ENCODE measurements at regions not wholly inside any gene's neighbourhood (a gene's known extent, or its start where the extent isn't known, plus 50 kb on each side); places are given as distances from the start of the nearest gene placed in this dataset.

DNA sequence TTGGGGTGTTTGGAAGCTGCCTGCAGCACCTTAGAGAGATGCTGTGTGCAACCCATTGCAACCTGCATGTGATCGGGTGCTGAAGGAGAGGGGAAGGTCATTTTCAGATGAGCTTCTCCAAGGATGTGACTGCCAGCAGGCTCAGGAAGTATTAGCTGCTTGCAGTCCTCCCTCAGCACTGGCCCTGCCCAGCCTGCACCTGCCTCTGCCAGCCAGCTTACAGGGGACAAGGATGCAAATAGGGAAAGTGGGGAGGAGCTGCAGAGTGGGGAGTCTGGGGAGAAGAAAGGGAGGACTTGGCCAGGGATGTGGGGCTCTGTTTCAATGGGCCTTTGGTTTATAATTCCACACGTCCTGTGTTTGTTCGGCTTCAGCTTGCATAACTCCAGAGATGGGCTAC lies 254.5 kb downstream of the RRAGC start:
- no peak for TF ChIP-seq TCF4 (CRISPR knock-in tag; IDR thresholded peaks at IDR 0.05; ENCODE audit: borderline replicate concordance)
- TF ChIP-seq PPARA (CRISPR knock-in tag; IDR thresholded peaks at IDR 0.05; ENCODE audit: borderline replicate concordance): no peak
- no peak for ATAC-seq

DNA sequence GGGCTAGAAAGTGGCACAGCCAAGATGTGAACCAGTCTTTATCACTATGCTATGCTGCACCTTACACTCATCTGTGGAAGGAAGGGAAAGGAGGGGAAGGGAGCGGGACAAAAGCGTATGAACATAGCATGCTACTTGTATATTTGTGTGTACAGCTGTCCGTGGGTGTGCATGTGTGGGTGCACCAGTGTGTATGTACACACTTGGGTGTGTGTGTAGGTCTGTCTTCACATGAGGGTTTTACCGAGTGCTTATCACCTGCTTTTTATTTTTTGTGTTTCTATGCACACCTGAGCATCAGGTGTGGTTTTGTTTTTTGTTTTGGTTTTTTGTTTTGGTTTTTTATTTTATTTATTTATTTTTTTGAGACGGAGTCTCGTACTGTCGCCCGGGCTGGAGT lies 255.7 kb downstream of the RRAGC start:
- TF ChIP-seq ISL1 (CRISPR knock-in tag; IDR thresholded peaks at IDR 0.05) (no peak), BACH2 (CRISPR knock-in tag; IDR thresholded peaks at IDR 0.05; ENCODE audit: borderline replicate concordance) (no peak), TCF4 (CRISPR knock-in tag; IDR thresholded peaks at IDR 0.05; ENCODE audit: borderline replicate concordance) (no peak), PATZ1 (CRISPR knock-in tag; IDR thresholded peaks at IDR 0.05; ENCODE audit: borderline replicate concordance) (no peak), ZFP30 (CRISPR knock-in tag; IDR thresholded peaks at IDR 0.05) (no peak), ESRRG (CRISPR knock-in tag; IDR thresholded peaks at IDR 0.05) (no peak), PPARA (CRISPR knock-in tag; IDR thresholded peaks at IDR 0.05; ENCODE audit: borderline replicate concordance) (no peak), ZNF8 (CRISPR knock-in tag; IDR thresholded peaks at IDR 0.05) (no peak), CSDC2 (CRISPR knock-in tag; IDR thresholded peaks at IDR 0.05) (no peak), ZNF70 (CRISPR knock-in tag; IDR thresholded peaks at IDR 0.05) (no peak), CSRNP3 (CRISPR knock-in tag; IDR thresholded peaks at IDR 0.05) (no peak), TOX (CRISPR knock-in tag; IDR thresholded peaks at IDR 0.05; ENCODE audit: borderline replicate concordance) (no peak), SNAI2 (CRISPR knock-in tag; IDR thresholded peaks at IDR 0.05) (no peak)
- ATAC-seq: no peak

GRCh38 chr1:38600905-38601304 lies 258.7 kb downstream of the RRAGC start:
- TF ChIP-seq CSDC2 (CRISPR knock-in tag; IDR thresholded peaks at IDR 0.05): no peak
- no peak for TF ChIP-seq PPARA (CRISPR knock-in tag; IDR thresholded peaks at IDR 0.05; ENCODE audit: borderline replicate concordance)
- TF ChIP-seq ZFP3 (CRISPR knock-in tag; IDR thresholded peaks at IDR 0.05): no peak
- TF ChIP-seq BACH2 (CRISPR knock-in tag; IDR thresholded peaks at IDR 0.05; ENCODE audit: borderline replicate concordance): no peak
- no peak for TF ChIP-seq OSR1 (CRISPR knock-in tag; IDR thresholded peaks at IDR 0.05)
- no peak for TF ChIP-seq CSRNP3 (CRISPR knock-in tag; IDR thresholded peaks at IDR 0.05)
- no peak for TF ChIP-seq RARB (CRISPR knock-in tag; IDR thresholded peaks at IDR 0.05)
- no peak for TF ChIP-seq PATZ1 (CRISPR knock-in tag; IDR thresholded peaks at IDR 0.05; ENCODE audit: borderline replicate concordance)
- TF ChIP-seq TCF4 (CRISPR knock-in tag; IDR thresholded peaks at IDR 0.05; ENCODE audit: borderline replicate concordance): no peak
- no peak for TF ChIP-seq POU6F1 (CRISPR knock-in tag; IDR thresholded peaks at IDR 0.05; ENCODE audit: borderline replicate concordance, low read depth)
- no peak for TF ChIP-seq ESRRG (CRISPR knock-in tag; IDR thresholded peaks at IDR 0.05)
- TF ChIP-seq TSHZ2 (CRISPR knock-in tag; IDR thresholded peaks at IDR 0.05): no peak
- no peak for TF ChIP-seq ISL1 (CRISPR knock-in tag; IDR thresholded peaks at IDR 0.05)
- ATAC-seq: no peak

Data from SK-N-SH treated with all-trans-retinoic acid at 6 μM for 48 hours (cell line).